ENCODE measurements at regions not wholly inside any gene's neighbourhood (a gene's known extent, or its start where the extent isn't known, plus 50 kb on each side); places are given as distances from the start of the nearest gene placed in this dataset.

DNA sequence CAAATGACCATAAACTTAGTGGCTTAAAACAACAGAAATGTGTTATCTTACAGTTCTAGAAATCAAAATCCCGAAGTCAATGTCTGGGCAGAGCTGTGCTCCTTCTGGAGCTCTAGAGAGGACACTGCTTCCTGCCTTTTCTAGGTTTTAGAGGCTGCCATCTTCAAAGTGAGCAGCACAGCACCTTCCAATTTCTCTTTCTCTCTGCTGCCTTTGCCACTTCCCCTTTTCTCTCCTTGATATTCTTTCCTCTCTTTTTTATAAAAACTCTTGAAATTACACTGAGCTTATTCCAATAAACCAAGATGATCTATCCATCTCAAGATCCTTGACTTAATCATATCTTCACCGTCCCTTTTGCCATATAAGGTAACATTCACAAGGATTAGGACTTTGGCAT, 616.9 kb downstream of the PLPP3 start:
- TF ChIP-seq POLR2A (IDR thresholded peaks at IDR 0.05) = no peak
- TF ChIP-seq, protein P1, sequence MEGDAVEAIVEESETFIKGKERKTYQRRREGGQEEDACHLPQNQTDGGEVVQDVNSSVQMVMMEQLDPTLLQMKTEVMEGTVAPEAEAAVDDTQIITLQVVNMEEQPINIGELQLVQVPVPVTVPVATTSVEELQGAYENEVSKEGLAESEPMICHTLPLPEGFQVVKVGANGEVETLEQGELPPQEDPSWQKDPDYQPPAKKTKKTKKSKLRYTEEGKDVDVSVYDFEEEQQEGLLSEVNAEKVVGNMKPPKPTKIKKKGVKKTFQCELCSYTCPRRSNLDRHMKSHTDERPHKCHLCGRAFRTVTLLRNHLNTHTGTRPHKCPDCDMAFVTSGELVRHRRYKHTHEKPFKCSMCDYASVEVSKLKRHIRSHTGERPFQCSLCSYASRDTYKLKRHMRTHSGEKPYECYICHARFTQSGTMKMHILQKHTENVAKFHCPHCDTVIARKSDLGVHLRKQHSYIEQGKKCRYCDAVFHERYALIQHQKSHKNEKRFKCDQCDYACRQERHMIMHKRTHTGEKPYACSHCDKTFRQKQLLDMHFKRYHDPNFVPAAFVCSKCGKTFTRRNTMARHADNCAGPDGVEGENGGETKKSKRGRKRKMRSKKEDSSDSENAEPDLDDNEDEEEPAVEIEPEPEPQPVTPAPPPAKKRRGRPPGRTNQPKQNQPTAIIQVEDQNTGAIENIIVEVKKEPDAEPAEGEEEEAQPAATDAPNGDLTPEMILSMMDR (IDR thresholded peaks at IDR 0.05) = no peak
